ENCODE measurements at regions not wholly inside any gene's neighbourhood (a gene's known extent, or its start where the extent isn't known, plus 50 kb on each side); places are given as distances from the start of the nearest gene placed in this dataset.

DNA sequence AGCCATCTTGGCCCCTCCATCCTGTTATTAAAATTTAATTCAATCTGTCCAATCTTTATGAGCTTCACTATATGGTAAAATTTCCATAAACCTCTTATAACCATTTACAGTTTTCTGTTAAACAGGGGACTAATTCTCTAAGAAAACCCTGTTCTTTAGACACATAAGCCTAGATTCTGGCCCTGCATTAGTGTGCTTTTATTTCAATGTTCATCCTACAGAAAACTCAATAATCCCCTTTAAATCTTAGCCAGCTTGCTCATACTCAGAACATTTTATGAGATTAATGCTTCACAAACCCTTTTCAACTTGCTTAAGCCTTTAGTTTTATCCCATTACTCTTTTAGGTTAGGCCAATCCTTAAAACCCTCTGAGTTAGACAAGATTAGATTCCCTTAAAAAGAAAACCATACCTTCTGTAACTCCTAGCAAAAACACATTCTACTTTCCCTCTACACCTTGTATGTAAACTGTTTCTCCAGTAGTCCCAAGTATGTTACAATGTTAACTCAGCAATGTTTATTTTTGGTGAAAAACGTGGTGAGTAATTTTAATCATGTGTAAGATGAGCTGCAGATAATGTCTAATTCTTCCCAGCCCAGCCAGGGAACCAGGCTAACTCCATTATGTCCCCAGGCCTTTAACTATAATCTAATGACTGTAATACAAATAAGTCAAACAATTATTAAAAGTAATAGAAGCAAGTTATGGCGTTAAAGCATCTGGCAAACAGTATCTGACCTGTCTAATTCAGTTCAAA is 1953.4 kb upstream of the LRRTM1 start:
- TF ChIP-seq ZNF274 (IDR thresholded peaks at IDR 0.05; ENCODE audit: low read depth, low read length), result no peak
- TF ChIP-seq SUZ12 (IDR thresholded peaks at IDR 0.05; ENCODE audit: extremely low read depth, insufficient read depth, insufficient read length), result no peak
- TF ChIP-seq YY1 (IDR thresholded peaks at IDR 0.05; ENCODE audit: insufficient read depth, insufficient read length), result no peak

All from NT2/D1 (cell line).